ENCODE measurements at regions not wholly inside any gene's neighbourhood (a gene's known extent, or its start where the extent isn't known, plus 50 kb on each side); places are given as distances from the start of the nearest gene placed in this dataset.

DNA sequence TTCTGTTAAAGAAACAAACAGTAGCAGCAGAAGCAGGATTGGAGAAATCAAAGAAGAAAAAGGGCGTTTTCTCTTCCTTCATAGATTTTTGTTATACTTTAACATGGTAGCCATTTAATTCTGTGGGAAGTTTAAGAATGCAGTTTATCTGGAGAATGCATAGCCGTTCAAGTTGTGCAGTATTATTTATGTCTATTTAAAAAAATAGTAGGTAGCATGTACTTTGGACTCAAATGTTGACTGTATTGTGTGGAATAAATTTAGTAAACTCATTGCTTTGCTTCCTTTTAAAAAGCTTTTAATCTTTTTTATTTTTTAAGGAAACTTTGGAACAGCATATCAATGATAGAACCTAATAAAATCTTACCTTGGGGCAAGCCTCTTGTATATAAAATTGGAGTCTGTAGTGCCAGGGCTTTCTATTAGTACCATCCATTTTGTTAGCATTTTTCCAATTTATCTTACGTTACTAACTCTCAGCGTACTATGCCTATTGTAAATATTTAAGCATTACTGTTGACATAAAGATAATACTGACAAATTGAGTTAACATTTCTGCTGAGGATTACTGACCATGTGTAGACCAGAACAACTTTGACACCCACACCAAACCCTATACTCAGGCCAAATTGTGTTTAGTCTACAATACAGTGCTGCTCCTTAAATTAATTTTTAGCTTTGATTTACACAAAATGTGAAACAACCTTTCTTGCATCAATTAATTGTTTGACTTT is 291.1 kb downstream of the NNT start:
- DNase-seq, result no peak
- Histone ChIP-seq H3K4me3 (ENCODE audit: low read length in 2 of 2) (no peak overlapping the region), H3K9me3 (ENCODE audit: control insufficient read depth in 1 of 2, low read length in 2 of 2) (no peaks in the 10 kb centered on the region), H3K27me3 (ENCODE audit: insufficient read depth, low read length) (no peaks in the 10 kb centered on the region), H3K4me1 (ENCODE audit: insufficient read depth, low read length) (no peaks in the 10 kb centered on the region), H3K36me3 (ENCODE audit: insufficient read depth, low read length) (no peaks in the 10 kb centered on the region), H3K27ac (ENCODE audit: low read depth, low read length) (no peak overlapping the region)
- Mint-ChIP-seq H3K9me3 (peaks cover 0 to 4% (median under 1%) of the 10 kb centered on the region in 8 donors), H3K4me1 (no peaks in the 10 kb centered on the region), H3K27ac (no peak overlapping the region), H3K27me3 (no peaks in the 10 kb centered on the region), H3K4me3 (no peak overlapping the region), H3K36me3 (no peaks in the 10 kb centered on the region)
- POLR2A ChIA-PET (ENCODE audit: partially characterized antibody), result no interaction called here
- intact Hi-C loops (cut with micrococcal nuclease), result no loop called here
- CTCF ChIA-PET (ENCODE audit: partially characterized antibody), result no interaction called here

- POLR2A ChIA-PET (ENCODE audit: partially characterized antibody), result no interaction called here
These were observed 288.1 kb downstream of the NNT start for GRCh38 chr5:43891112-43891511.

DNA sequence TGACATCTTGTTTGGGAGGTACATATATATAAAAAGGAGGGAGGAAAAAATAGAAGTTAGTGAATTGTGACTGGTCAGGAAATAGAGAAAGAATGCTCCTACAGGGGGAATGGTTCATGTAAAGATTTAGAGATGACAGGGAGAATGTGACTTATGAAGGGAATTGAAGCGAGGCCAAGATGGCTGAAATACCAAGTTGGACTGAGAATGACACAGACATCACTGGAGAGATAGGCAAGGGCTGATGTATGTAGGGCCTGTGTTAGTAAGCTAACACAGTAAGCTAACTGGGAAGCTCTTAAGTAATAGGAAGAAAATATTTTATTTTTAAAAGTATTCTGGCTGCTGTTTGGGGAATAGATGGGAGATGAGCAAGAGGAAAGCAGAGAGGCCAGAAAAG is 286.3 kb downstream of the NNT start:
- Mint-ChIP-seq H3K9me3 (peaks cover 0 to 2% (median 0%) of the 10 kb centered on the region in 8 donors), H3K36me3 (no peaks in the 10 kb centered on the region), H3K27me3 (no peaks in the 10 kb centered on the region), H3K27ac (no peak overlapping the region), H3K4me3 (no peak overlapping the region), H3K4me1 (no peaks in the 10 kb centered on the region)
- intact Hi-C loops (cut with micrococcal nuclease), result no loop called here
- Histone ChIP-seq H3K27me3 (ENCODE audit: insufficient read depth, low read length) (no peaks in the 10 kb centered on the region), H3K27ac (ENCODE audit: low read depth, low read length) (no peak overlapping the region), H3K4me1 (ENCODE audit: insufficient read depth, low read length) (no peaks in the 10 kb centered on the region), H3K36me3 (ENCODE audit: insufficient read depth, low read length) (no peaks in the 10 kb centered on the region), H3K9me3 (ENCODE audit: control insufficient read depth in 1 of 2, low read length in 2 of 2) (no peaks in the 10 kb centered on the region), H3K4me3 (ENCODE audit: low read length in 2 of 2) (no peak overlapping the region)
- ChIA-PET POLR2A (ENCODE audit: partially characterized antibody) (no interaction called here), CTCF (ENCODE audit: partially characterized antibody) (no interaction called here)
- no peak for DNase-seq

More at GRCh38 chr5:43891112-43891511, 288.1 kb downstream of the NNT start:
- CTCF ChIA-PET (ENCODE audit: partially characterized antibody), result no interaction called here
- no peaks in the 10 kb centered on the region for H3K4me1 ChIP-seq (ENCODE audit: insufficient read depth, low read length)
- Mint-ChIP-seq H3K4me3 (no peak overlapping the region), H3K27ac (no peak overlapping the region), H3K36me3 (no peaks in the 10 kb centered on the region), H3K4me1 (no peaks in the 10 kb centered on the region), H3K27me3 (no peaks in the 10 kb centered on the region), H3K9me3 (peaks cover 0 to 2% (median 0%) of the 10 kb centered on the region in 8 donors)
- H3K9me3 ChIP-seq (ENCODE audit: control insufficient read depth in 1 of 2, low read length in 2 of 2), result no peaks in the 10 kb centered on the region
- no peak for DNase-seq
- H3K27me3 ChIP-seq (ENCODE audit: insufficient read depth, low read length), result no peaks in the 10 kb centered on the region
- intact Hi-C loops (cut with micrococcal nuclease), result no loop called here
- H3K27ac ChIP-seq (ENCODE audit: low read depth, low read length), result no peak overlapping the region
- H3K36me3 ChIP-seq (ENCODE audit: insufficient read depth, low read length), result no peaks in the 10 kb centered on the region
- H3K4me3 ChIP-seq (ENCODE audit: low read length in 2 of 2), result no peak overlapping the region

- H3K4me1 Mint-ChIP-seq, result no peaks in the 10 kb centered on the region
- H3K27me3 Mint-ChIP-seq, result peaks cover 0 to 4% of the 10 kb centered on the region in 2 donors
These were observed 272.8 kb downstream of the NNT start for GRCh38 chr5:43875741-43876140.

GRCh38 chr5:43874772-43875171 is 271.8 kb downstream of the NNT start:
- H3K36me3 Mint-ChIP-seq, result no peaks in the 10 kb centered on the region
- peaks cover 0 to 4% of the 10 kb centered on the region in 2 donors for H3K27me3 Mint-ChIP-seq
- Histone ChIP-seq H3K36me3 (ENCODE audit: insufficient read depth, low read length) (no peaks in the 10 kb centered on the region), H3K4me1 (ENCODE audit: insufficient read depth, low read length) (no peaks in the 10 kb centered on the region), H3K4me3 (ENCODE audit: low read length in 2 of 2) (no peak overlapping the region), H3K27ac (ENCODE audit: low read depth, low read length) (no peak overlapping the region), H3K27me3 (ENCODE audit: insufficient read depth, low read length) (no peaks in the 10 kb centered on the region), H3K9me3 (ENCODE audit: control insufficient read depth in 1 of 2, low read length in 2 of 2) (no peaks in the 10 kb centered on the region)
- H3K4me1 Mint-ChIP-seq, result no peaks in the 10 kb centered on the region
- intact Hi-C loops (cut with micrococcal nuclease), result no loop called here
- CTCF ChIA-PET (ENCODE audit: partially characterized antibody), result no interaction called here
- peaks cover 0 to 1% (median 0%) of the 10 kb centered on the region in 8 donors for H3K9me3 Mint-ChIP-seq
- H3K4me3 Mint-ChIP-seq, result no peak overlapping the region
- no peak overlapping the region for H3K27ac Mint-ChIP-seq
- no peak for DNase-seq
- POLR2A ChIA-PET (ENCODE audit: partially characterized antibody), result no interaction called here

More at GRCh38 chr5:43875741-43876140, 272.8 kb downstream of the NNT start:
- Histone ChIP-seq H3K4me1 (ENCODE audit: insufficient read depth, low read length) (no peaks in the 10 kb centered on the region), H3K9me3 (ENCODE audit: control insufficient read depth in 1 of 2, low read length in 2 of 2) (no peaks in the 10 kb centered on the region), H3K27ac (ENCODE audit: low read depth, low read length) (no peak overlapping the region), H3K4me3 (ENCODE audit: low read length in 2 of 2) (no peak overlapping the region), H3K27me3 (ENCODE audit: insufficient read depth, low read length) (no peaks in the 10 kb centered on the region), H3K36me3 (ENCODE audit: insufficient read depth, low read length) (no peaks in the 10 kb centered on the region)
- DNase-seq, result no peak
- intact Hi-C loops (cut with micrococcal nuclease), result no loop called here
- ChIA-PET POLR2A (ENCODE audit: partially characterized antibody) (no interaction called here), CTCF (ENCODE audit: partially characterized antibody) (no interaction called here)
- Mint-ChIP-seq H3K9me3 (peaks cover 0 to 1% (median 0%) of the 10 kb centered on the region in 8 donors), H3K27ac (no peak overlapping the region), H3K36me3 (no peaks in the 10 kb centered on the region), H3K4me3 (no peak overlapping the region)

GRCh38 chr5:43873791-43874190 is 270.8 kb downstream of the NNT start:
- H3K4me3 ChIP-seq (ENCODE audit: low read length in 2 of 2), result no peak overlapping the region
- ChIA-PET POLR2A (ENCODE audit: partially characterized antibody) (no interaction called here), CTCF (ENCODE audit: partially characterized antibody) (no interaction called here)
- Mint-ChIP-seq H3K4me3 (no peak overlapping the region), H3K27me3 (peaks cover 0 to 4% of the 10 kb centered on the region in 2 donors), H3K36me3 (no peaks in the 10 kb centered on the region), H3K9me3 (peaks cover 0 to 1% (median 0%) of the 10 kb centered on the region in 8 donors), H3K4me1 (no peaks in the 10 kb centered on the region), H3K27ac (no peak overlapping the region)
- no peaks in the 10 kb centered on the region for H3K4me1 ChIP-seq (ENCODE audit: insufficient read depth, low read length)
- H3K9me3 ChIP-seq (ENCODE audit: control insufficient read depth in 1 of 2, low read length in 2 of 2), result no peaks in the 10 kb centered on the region
- H3K36me3 ChIP-seq (ENCODE audit: insufficient read depth, low read length), result no peaks in the 10 kb centered on the region
- no peaks in the 10 kb centered on the region for H3K27me3 ChIP-seq (ENCODE audit: insufficient read depth, low read length)
- no peak for DNase-seq
- intact Hi-C loops (cut with micrococcal nuclease), result no loop called here
- no peak overlapping the region for H3K27ac ChIP-seq (ENCODE audit: low read depth, low read length)

DNA sequence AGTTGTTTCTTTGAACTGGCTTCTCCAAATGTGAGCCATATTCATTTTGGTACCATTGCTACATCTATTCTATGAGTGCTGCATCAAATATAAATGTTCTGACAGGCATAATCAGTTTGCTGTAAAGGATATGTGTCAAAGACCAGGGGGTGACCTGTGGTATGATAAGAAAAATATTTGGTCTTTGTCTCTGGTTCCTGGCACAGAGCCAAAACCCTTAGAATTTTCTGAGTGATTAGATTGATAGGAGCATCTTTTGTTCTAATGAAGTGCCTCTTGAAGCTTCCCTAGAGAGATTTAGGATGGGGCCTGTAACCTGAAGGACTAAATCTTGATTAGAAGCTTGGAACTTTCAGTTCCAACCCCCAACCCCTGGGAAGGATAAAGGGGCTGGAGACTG is 256.3 kb downstream of the NNT start:
- Histone ChIP-seq H3K4me3 (ENCODE audit: low read length in 2 of 2) (no peak overlapping the region), H3K27ac (ENCODE audit: low read depth, low read length) (no peak overlapping the region), H3K36me3 (ENCODE audit: insufficient read depth, low read length) (no peaks in the 10 kb centered on the region), H3K27me3 (ENCODE audit: insufficient read depth, low read length) (no peaks in the 10 kb centered on the region), H3K4me1 (ENCODE audit: insufficient read depth, low read length) (no peaks in the 10 kb centered on the region), H3K9me3 (ENCODE audit: control insufficient read depth in 1 of 2, low read length in 2 of 2) (no peaks in the 10 kb centered on the region)
- H3K4me3 Mint-ChIP-seq, result no peak overlapping the region
- no peak for DNase-seq
- H3K4me1 Mint-ChIP-seq, result no peaks in the 10 kb centered on the region
- peaks cover 0 to 2% (median 0%) of the 10 kb centered on the region in 8 donors for H3K9me3 Mint-ChIP-seq
- H3K27ac Mint-ChIP-seq, result no peak overlapping the region
- CTCF ChIA-PET (ENCODE audit: partially characterized antibody), result no interaction called here
- H3K36me3 Mint-ChIP-seq, result no peaks in the 10 kb centered on the region
- intact Hi-C loops (cut with micrococcal nuclease), result no loop called here
- POLR2A ChIA-PET (ENCODE audit: partially characterized antibody), result no interaction called here
- peaks cover 0 to 1% of the 10 kb centered on the region in 2 donors for H3K27me3 Mint-ChIP-seq

Measured in CD4-positive, alpha-beta memory T cell (primary cell).